ENCODE measurements at regions not wholly inside any gene's neighbourhood (a gene's known extent, or its start where the extent isn't known, plus 50 kb on each side); places are given as distances from the start of the nearest gene placed in this dataset.

DNA sequence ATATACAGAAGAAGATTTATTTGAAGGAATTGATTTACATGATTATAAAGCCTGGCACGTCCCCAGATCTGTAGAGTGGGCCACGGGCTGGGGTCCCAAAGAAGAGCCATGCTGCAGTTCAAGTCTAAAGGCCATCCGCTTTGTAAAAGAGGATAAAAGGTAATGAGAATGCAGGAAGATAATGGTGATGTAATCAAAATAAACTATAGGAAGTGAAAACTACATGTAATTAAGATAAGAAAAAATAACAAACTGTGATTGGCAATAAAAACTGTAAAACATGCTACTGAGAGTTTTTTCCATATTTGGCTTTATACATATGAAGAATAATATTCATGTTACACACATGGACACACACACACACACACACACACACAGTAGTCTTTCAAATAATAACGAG is 59.0 kb upstream of the TMEFF2 start:
- no peak for DNase-seq

GRCh38 chr2:192250961-192251360 is 56.2 kb upstream of the TMEFF2 start:
- no peak for DNase-seq

GRCh38 chr2:192247456-192247855 is 52.7 kb upstream of the TMEFF2 start:
- DNase-seq = no peak

DNA sequence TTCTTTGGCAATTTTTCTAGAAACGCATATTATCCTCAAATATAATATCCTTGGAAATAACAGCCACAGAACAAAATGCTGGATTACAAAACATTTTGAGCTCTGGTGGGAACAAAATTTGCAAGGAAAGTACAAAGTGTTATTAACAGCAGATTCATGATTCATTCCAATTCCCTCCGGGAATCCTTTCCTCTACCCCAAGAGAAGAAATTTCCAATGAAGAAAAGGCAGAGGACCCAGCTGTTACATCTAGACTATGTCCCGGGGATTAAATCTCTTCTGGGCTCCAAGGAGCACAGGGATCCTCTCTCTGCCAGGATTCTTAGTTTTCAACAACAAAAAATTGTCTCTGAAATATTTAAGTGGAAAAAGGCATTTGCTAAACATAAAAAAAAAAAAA is 51.6 kb upstream of the TMEFF2 start:
- DNase-seq = no peak

- no peak for DNase-seq
Measured at GRCh38 chr2:192245329-192245728, 50.6 kb upstream of the TMEFF2 start.

Measured in 8988T (cell line).